Right lobe of liver (tissue), 6 donors: ENCODE measurements at regions not wholly inside any gene's neighbourhood (a gene's known extent, or its start where the extent isn't known, plus 50 kb on each side); places are given as distances from the start of the nearest gene placed in this dataset.

ENCODE experiments used
- ATAC-seq, 4 donors: fragments of 200-7000 bp; cut with Tn5 transposase; one replicate each; pipeline ENCODE4 v1.9.1; 2020; ENCODE audit warnings: mild to moderate bottlenecking in 4 of 4, moderate library complexity in 4 of 4
- DNase-seq, 3 donors: peaks; one replicate each; pipeline ENCODE4 v3.0.0-alpha.2; 2020
- H3K27ac ChIP-seq, 3 donors: fragments of 200-600 bp; one replicate each; pipeline ENCODE4 v1.8.0; 2022
- H3K27me3 ChIP-seq, 2 donors: fragments of 200-600 bp; one replicate each; pipeline ENCODE4 v1.8.0; 2022
- H3K36me3 ChIP-seq, 4 donors: fragments of 200-600 bp; sonication (generic) in 1 of 4; one replicate each; pipeline versions ENCODE4 v1.5.1 to v1.8.0; 2017 to 2022; ENCODE audit warnings: control low read depth in 1 of 4
- H3K4me1 ChIP-seq, 4 donors: fragments of 200-600 bp; sonication (generic) in 1 of 4; one replicate each; pipeline versions ENCODE4 v1.5.1 to v1.8.0; 2017 to 2022; ENCODE audit warnings: control low read depth in 1 of 4
- H3K4me3 ChIP-seq, 3 donors: fragments of 200-600 bp; one replicate each; pipeline ENCODE4 v1.8.0; 2022
- H3K9me3 ChIP-seq, 4 donors: fragments of 200-600 bp; sonication (generic) in 1 of 4; one replicate each; pipeline versions ENCODE4 v1.5.1 to v1.8.0; 2017 to 2022; ENCODE audit warnings: control low read depth in 1 of 4
- POLR2A ChIP-seq: fragments of 450-650 bp; IDR thresholded peaks from one replicate; pipeline ENCODE4 v1.6.1; 2017; ENCODE audit warnings: antibody characterized with exemption, mild to moderate bottlenecking
- WGBS: methylation state at CpG from one replicate; pipeline ENCODE4 v1.1.6; 2018; ENCODE audit warnings: low coverage, low lambda C conversion rate; ENCODE audit not compliant: insufficient coverage; ENCODE audit errors: missing lambda C conversion rate; 5-methylcytosine and 5-hydroxymethylcytosine counted together
- intact Hi-C, 2 donors: fragments of 100-400 bp; cut with DNase I; formaldehyde crosslinking; loops; one replicate each; pipeline versions ENCODE4 v1.11.2 to v1.14.1; 2022
- TF ChIP-seq, protein P1 (sequence below), 4 donors: fragments of 200-600 bp in 3 of 4; fragments of 450-650 bp in 1 of 4; IDR thresholded peaks; one replicate each; pipeline versions ENCODE4 v1.5.1 to v1.8.0; 2016 to 2022; ENCODE audit warnings: antibody characterized with exemption in 4 of 4, mild to moderate bottlenecking in 2 of 4
- donor health status: DM: no; HTN: yes; CAD: no.
- donor health status: DM: no; HTN: no; CAD: no.
- donor health status: DM: no; HTN: no; CAD: no.
- donor health status: DM: no; HTN: yes; CAD: no.
- donor health status: DM: no; HTN: yes; CAD: no.

DNA sequence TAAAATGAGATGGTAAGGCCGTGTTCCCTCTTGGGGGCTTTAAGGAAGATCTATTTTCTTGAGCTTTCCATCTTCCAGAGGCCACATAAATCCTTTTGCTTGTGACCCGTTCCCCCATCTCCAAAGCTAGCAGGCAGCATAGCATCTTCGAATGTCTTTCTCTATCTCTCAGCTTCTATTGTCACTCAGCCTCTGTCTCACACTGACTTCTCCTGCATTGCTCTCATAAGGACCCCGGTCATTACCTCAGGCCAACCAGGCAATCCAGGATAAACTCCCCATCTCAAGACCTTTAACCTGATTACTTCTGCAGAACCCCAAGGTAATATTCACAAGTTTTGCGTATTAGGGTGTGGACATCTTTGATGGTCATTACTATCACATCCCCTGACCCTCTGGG lies 250.3 kb upstream of the SOX2 start:
- Histone ChIP-seq H3K4me3 (no peak overlapping the region), H3K9me3 (no peaks in the 10 kb centered on the region), H3K36me3 (no peaks in the 10 kb centered on the region), H3K4me1 (no peaks in the 10 kb centered on the region), H3K27ac (no peak overlapping the region), H3K27me3 (no peaks in the 10 kb centered on the region)
- ATAC-seq (no peak), DNase-seq (no peak)
- TF ChIP-seq, protein P1, sequence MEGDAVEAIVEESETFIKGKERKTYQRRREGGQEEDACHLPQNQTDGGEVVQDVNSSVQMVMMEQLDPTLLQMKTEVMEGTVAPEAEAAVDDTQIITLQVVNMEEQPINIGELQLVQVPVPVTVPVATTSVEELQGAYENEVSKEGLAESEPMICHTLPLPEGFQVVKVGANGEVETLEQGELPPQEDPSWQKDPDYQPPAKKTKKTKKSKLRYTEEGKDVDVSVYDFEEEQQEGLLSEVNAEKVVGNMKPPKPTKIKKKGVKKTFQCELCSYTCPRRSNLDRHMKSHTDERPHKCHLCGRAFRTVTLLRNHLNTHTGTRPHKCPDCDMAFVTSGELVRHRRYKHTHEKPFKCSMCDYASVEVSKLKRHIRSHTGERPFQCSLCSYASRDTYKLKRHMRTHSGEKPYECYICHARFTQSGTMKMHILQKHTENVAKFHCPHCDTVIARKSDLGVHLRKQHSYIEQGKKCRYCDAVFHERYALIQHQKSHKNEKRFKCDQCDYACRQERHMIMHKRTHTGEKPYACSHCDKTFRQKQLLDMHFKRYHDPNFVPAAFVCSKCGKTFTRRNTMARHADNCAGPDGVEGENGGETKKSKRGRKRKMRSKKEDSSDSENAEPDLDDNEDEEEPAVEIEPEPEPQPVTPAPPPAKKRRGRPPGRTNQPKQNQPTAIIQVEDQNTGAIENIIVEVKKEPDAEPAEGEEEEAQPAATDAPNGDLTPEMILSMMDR (IDR thresholded peaks at IDR 0.05): no peak
- TF ChIP-seq POLR2A: no peak
- intact Hi-C loops: no loop called here
- 52% methylated on average over 5 of the region's 5 CpGs for WGBS

DNA sequence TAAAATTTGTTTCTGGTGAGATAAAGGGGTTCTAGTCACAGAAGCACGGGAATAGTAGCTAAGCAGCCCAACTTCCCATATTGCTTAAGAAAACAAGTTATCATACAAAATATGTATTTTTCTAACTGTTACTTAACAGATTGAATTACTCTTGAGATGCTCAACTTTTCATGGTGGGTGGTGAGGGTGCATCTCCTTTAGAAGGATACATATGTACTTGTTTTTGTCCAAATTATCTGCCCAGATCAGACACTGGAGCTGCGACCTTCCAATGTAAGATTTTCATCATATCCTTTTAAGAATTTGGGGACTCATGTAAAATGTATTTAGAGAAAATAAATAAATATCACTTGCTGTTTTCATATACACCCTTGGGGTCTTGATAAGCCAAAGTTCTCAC lies 252.2 kb upstream of the SOX2 start:
- Histone ChIP-seq H3K9me3 (no peaks in the 10 kb centered on the region), H3K27ac (no peak overlapping the region), H3K27me3 (no peaks in the 10 kb centered on the region), H3K36me3 (no peaks in the 10 kb centered on the region), H3K4me1 (no peaks in the 10 kb centered on the region), H3K4me3 (no peak overlapping the region)
- WGBS: 82% methylated on average over 2 of the region's 2 CpGs
- no peak for TF ChIP-seq POLR2A
- TF ChIP-seq, protein P1 (IDR thresholded peaks at IDR 0.05): no peak
- intact Hi-C loops: no loop called here
- DNase-seq (no peak), ATAC-seq (no peak)

DNA sequence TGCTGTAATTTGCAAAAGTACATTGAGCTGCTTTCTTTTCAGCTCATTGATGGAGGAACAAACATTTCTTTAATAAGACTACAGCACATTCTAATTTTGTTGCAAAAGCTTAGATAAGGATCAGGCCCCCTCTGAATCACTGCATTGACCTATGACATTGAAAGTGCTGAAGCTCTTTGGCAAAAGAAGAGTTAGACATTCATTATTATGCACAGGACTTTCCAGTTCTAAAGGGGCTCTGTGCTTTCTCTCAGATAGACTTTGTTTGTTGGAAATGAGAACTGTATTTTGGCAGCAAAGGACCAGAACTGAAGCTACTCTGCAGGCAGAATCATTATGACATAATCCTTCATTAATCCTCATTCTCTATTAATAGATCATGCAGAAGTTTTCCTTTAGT lies 252.9 kb upstream of the SOX2 start:
- no peak overlapping the region for H3K4me3 ChIP-seq
- H3K27me3 ChIP-seq: no peaks in the 10 kb centered on the region
- H3K27ac ChIP-seq: no peak overlapping the region
- intact Hi-C loops: no loop called here
- H3K4me1 ChIP-seq: no peaks in the 10 kb centered on the region
- TF ChIP-seq, protein P1 (IDR thresholded peaks at IDR 0.05): no peak
- no peak for TF ChIP-seq POLR2A
- no peak for DNase-seq
- H3K9me3 ChIP-seq: no peaks in the 10 kb centered on the region
- no peaks in the 10 kb centered on the region for H3K36me3 ChIP-seq
- no peak for ATAC-seq

DNA sequence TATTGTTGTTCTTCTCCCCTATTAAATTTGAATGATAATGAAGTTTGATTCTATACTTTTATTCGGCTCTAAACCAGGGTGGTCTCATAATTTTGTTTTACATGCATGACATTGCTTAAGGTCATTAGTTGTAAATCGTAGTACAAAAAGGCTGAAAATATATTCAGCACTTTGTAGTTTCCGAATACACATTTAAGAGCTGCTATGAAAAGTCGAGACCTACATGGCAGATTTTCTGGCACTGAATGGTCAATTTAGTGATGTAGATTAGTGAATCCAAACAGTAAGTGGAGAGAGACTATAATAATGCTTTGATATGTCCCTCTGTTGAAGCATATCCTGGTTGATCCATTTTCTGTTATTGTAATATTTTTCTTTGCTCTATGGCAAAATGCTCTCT lies 254.0 kb upstream of the SOX2 start:
- WGBS: 47% methylated on average over 4 of the region's 4 CpGs
- no peaks in the 10 kb centered on the region for H3K9me3 ChIP-seq

DNA sequence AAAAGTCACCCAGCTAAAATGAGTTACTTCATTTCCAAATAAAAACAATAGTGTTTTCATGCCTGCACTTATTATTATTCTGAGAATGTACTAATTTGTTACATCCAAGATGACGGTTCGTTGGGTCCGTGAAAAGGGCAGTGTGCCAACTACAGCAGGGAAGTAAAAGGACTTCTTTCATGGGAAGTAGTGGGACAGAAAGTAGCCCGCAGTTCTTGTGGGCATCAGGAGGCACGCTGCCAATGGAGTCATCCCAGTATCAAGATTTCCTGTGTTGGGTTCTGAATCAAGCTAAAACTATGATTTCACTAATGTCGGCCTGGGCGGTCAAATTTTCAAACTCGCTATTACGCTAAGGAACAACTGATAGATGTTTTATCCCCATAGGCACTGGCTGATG lies 254.5 kb upstream of the SOX2 start:
- WGBS: 83% methylated on average over 9 of the region's 9 CpGs
- Histone ChIP-seq H3K27ac (no peak overlapping the region), H3K36me3 (no peaks in the 10 kb centered on the region), H3K9me3 (no peaks in the 10 kb centered on the region), H3K4me3 (no peak overlapping the region), H3K27me3 (no peaks in the 10 kb centered on the region), H3K4me1 (no peaks in the 10 kb centered on the region)
- ATAC-seq: no peak
- intact Hi-C loops: no loop called here
- no peak for TF ChIP-seq POLR2A
- TF ChIP-seq, protein P1 (IDR thresholded peaks at IDR 0.05): no peak
- DNase-seq: no peak

More for the DNA sequence above, 254.0 kb upstream of the SOX2 start:
- H3K4me3 ChIP-seq: no peak overlapping the region
- no peak overlapping the region for H3K27ac ChIP-seq
- H3K36me3 ChIP-seq: no peaks in the 10 kb centered on the region
- DNase-seq (no peak), ATAC-seq (no peak)
- TF ChIP-seq, protein P1 (IDR thresholded peaks at IDR 0.05): no peak
- TF ChIP-seq POLR2A: no peak
- H3K27me3 ChIP-seq: no peaks in the 10 kb centered on the region
- no peaks in the 10 kb centered on the region for H3K4me1 ChIP-seq
- intact Hi-C loops: no loop called here
